ENCODE measurements at regions not wholly inside any gene's neighbourhood (a gene's known extent, or its start where the extent isn't known, plus 50 kb on each side); places are given as distances from the start of the nearest gene placed in this dataset.

GRCh38 chr10:120260456-120260855, 196.6 kb upstream of the PLPP4 start:
- no peak overlapping the region for H3K4me2 ChIP-seq (replicated peaks; ENCODE audit: low read depth, low read length, poor library complexity, severe bottlenecking)
- H4K20me1 ChIP-seq (ENCODE audit: control insufficient read depth, insufficient read depth, low read length, poor library complexity, severe bottlenecking): no peaks in the 10 kb centered on the region
- H3K4me1 ChIP-seq (ENCODE audit: control insufficient read depth in 2 of 2, insufficient read depth in 2 of 2, low read length in 2 of 2): no peaks in the 10 kb centered on the region
- Mint-ChIP-seq H3K4me3 (no peak overlapping the region), H3K27me3 (peaks cover 35% of the 10 kb centered on the region), H3K4me1 (no peaks in the 10 kb centered on the region), H3K9me3 (ENCODE audit: insufficient read depth) (no peaks in the 10 kb centered on the region), H3K27ac (no peak overlapping the region)
- H3K9me3 ChIP-seq (ENCODE audit: control extremely low read depth in 1 of 3, control insufficient read depth in 2 of 3, insufficient read depth in 1 of 3, low read length in 2 of 3): no peaks in the 10 kb centered on the region
- no peak overlapping the region for H3K9ac ChIP-seq (ENCODE audit: low read length)
- no peaks in the 10 kb centered on the region for H3K36me3 ChIP-seq (replicated peaks in 1 of 2; ENCODE audit: control extremely low read depth in 1 of 2, control insufficient read depth in 1 of 2, extremely low read depth in 1 of 2, insufficient read depth in 2 of 2, low read length in 1 of 2)
- no peak for DNase-seq
- intact Hi-C loops (cut with micrococcal nuclease): no loop called here
- ChIA-PET CTCF (no interaction called here), POLR2A (no interaction called here)
- H3K27ac ChIP-seq (ENCODE audit: low read length in 2 of 2): no peak overlapping the region
- no peaks in the 10 kb centered on the region for H3K79me2 ChIP-seq (ENCODE audit: control insufficient read depth, insufficient read depth, low read length)
- H3K27me3 ChIP-seq (replicated peaks in 1 of 4; ENCODE audit: control extremely low read depth in 1 of 4, control insufficient read depth in 3 of 4, insufficient read depth in 4 of 4, low read length in 3 of 4): peaks cover 0 to 4% (median 0%) of the 10 kb centered on the region in 4 experiments
- WGBS (ENCODE audit: insufficient coverage): 93% methylated on average over 3 of the region's 4 CpGs
- ATAC-seq (ENCODE audit: low read depth): no peak
- no peak overlapping the region for H3K4me3 ChIP-seq (ENCODE audit: control extremely low read depth in 1 of 5, extremely low read depth in 1 of 5, insufficient read depth in 1 of 5, low read depth in 2 of 5, low read length in 4 of 5)
- no peak overlapping the region for H2AFZ ChIP-seq (ENCODE audit: insufficient read depth, low read depth, low read length, poor library complexity, severe bottlenecking)
- no peak for TF ChIP-seq CTCF (IDR thresholded peaks at IDR 0.05)
- TF ChIP-seq EZH2 (IDR thresholded peaks at IDR 0.05; ENCODE audit: borderline replicate concordance, insufficient read depth, low read depth, low read length, poor library complexity, severe bottlenecking): no peak

- Histone ChIP-seq H2AFZ (ENCODE audit: insufficient read depth, low read depth, low read length, poor library complexity, severe bottlenecking) (no peak overlapping the region), H3K4me3 (ENCODE audit: control extremely low read depth in 1 of 5, extremely low read depth in 1 of 5, insufficient read depth in 1 of 5, low read depth in 2 of 5, low read length in 4 of 5) (no peak overlapping the region), H3K36me3 (replicated peaks in 1 of 2; ENCODE audit: control extremely low read depth in 1 of 2, control insufficient read depth in 1 of 2, extremely low read depth in 1 of 2, insufficient read depth in 2 of 2, low read length in 1 of 2) (no peaks in the 10 kb centered on the region), H3K27me3 (replicated peaks in 1 of 4; ENCODE audit: control extremely low read depth in 1 of 4, control insufficient read depth in 3 of 4, insufficient read depth in 4 of 4, low read length in 3 of 4) (peaks cover 0 to 4% (median 0%) of the 10 kb centered on the region in 4 experiments), H3K9ac (ENCODE audit: low read length) (no peak overlapping the region), H3K4me2 (replicated peaks; ENCODE audit: low read depth, low read length, poor library complexity, severe bottlenecking) (no peak overlapping the region), H4K20me1 (ENCODE audit: control insufficient read depth, insufficient read depth, low read length, poor library complexity, severe bottlenecking) (no peaks in the 10 kb centered on the region), H3K4me1 (ENCODE audit: control insufficient read depth in 2 of 2, insufficient read depth in 2 of 2, low read length in 2 of 2) (no peaks in the 10 kb centered on the region), H3K27ac (ENCODE audit: low read length in 2 of 2) (no peak overlapping the region), H3K79me2 (ENCODE audit: control insufficient read depth, insufficient read depth, low read length) (no peaks in the 10 kb centered on the region), H3K9me3 (ENCODE audit: control extremely low read depth in 1 of 3, control insufficient read depth in 2 of 3, insufficient read depth in 1 of 3, low read length in 2 of 3) (no peaks in the 10 kb centered on the region)
- ChIA-PET POLR2A (no interaction called here), CTCF (no interaction called here)
- no peaks in the 10 kb centered on the region for H3K9me3 Mint-ChIP-seq (ENCODE audit: insufficient read depth)
- H3K27me3 Mint-ChIP-seq: peaks cover 29% of the 10 kb centered on the region
- intact Hi-C loops (cut with micrococcal nuclease): no loop called here
- no peak for ATAC-seq (ENCODE audit: low read depth)
- 50% methylated on average over 1 of the region's 1 CpG for WGBS (ENCODE audit: insufficient coverage)
- TF ChIP-seq EZH2 (IDR thresholded peaks at IDR 0.05; ENCODE audit: borderline replicate concordance, insufficient read depth, low read depth, low read length, poor library complexity, severe bottlenecking) (no peak), CTCF (IDR thresholded peaks at IDR 0.05) (no peak)
- no peak for DNase-seq
- no peak overlapping the region for H3K4me3 Mint-ChIP-seq
- no peaks in the 10 kb centered on the region for H3K4me1 Mint-ChIP-seq
- no peak overlapping the region for H3K27ac Mint-ChIP-seq
Measured at GRCh38 chr10:120262857-120263547, 194.0 kb upstream of the PLPP4 start.
